SJSA1 (cell line): ENCODE measurements at regions not wholly inside any gene's neighbourhood (a gene's known extent, or its start where the extent isn't known, plus 50 kb on each side); places are given as distances from the start of the nearest gene placed in this dataset.

Experiments used
- DNase-seq, 2 experiments: peaks; one replicate each; pipeline ENCODE4 v3.0.0-alpha.2; 2015 to 2020; ENCODE audit warnings: low spot score in 2 of 2, low read depth in 1 of 2
- H3K27ac ChIP-seq: fragments of 250-450 bp; sonication (Bioruptor Pico); 2 replicates; pipeline ENCODE4 v1.5.1; 2020; ENCODE audit warnings: mild to moderate bottlenecking, moderate library complexity
- H3K27me3 ChIP-seq: fragments of 250-450 bp; sonication (Bioruptor Pico); replicated peaks from 2 replicates; pipeline ENCODE4 v1.5.1; 2020; ENCODE audit warnings: mild to moderate bottlenecking, moderate library complexity
- H3K36me3 ChIP-seq: fragments of 250-450 bp; sonication (Bioruptor Pico); 2 replicates; pipeline ENCODE4 v1.5.1; 2020; ENCODE audit warnings: mild to moderate bottlenecking
- H3K4me1 ChIP-seq: fragments of 250-450 bp; sonication (Bioruptor Pico); replicated peaks from 2 replicates; pipeline ENCODE4 v1.6.1; 2021; ENCODE audit warnings: mild to moderate bottlenecking
- H3K4me3 ChIP-seq: fragments of 250-450 bp; sonication (Bioruptor Pico); 2 replicates; pipeline ENCODE4 v1.5.1; 2020; ENCODE audit warnings: mild to moderate bottlenecking
- H3K9me3 ChIP-seq: fragments of 250-450 bp; sonication (Bioruptor Pico); replicated peaks from 2 replicates; pipeline ENCODE4 v1.5.1; 2020; ENCODE audit warnings: mild to moderate bottlenecking

DNA sequence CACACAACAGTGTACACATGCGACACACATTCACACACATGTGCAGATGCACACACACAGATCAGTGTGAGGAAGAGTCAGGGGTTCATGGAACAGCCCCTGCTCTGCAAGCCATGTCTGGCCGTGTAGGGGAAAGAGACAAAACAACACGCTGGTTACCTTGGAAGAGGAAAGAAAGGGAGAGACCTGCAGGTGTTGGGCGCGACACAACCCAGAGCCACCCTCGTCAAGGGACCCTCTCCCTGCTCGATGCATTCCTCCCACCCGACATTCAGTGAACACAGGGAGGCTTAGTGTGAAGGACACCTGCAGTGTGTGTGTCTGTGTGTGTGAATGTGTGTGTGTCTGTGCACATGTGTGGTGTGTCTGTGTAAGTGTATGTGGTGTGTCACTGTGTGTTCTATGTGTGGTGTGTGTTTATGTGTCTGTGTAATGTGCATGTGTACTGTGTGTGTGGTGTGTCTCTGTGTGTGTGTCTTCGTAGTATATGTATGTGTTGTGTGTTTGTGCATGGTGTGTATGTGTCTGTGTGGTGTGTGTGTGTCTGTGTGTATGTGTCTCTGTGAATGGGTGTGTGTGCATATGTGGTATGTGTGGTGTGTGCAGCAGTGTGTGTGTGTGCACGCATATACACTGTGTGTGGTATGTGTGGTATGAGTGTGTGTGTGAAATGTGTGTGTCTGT is 69.5 kb upstream of the PITRM1 start:
- H3K4me3 ChIP-seq: no peak overlapping the region
- H3K27me3 ChIP-seq: no peaks in the 10 kb centered on the region
- H3K27ac ChIP-seq: no peak overlapping the region
- peaks cover 11% of the 10 kb centered on the region for H3K4me1 ChIP-seq
- no peaks in the 10 kb centered on the region for H3K36me3 ChIP-seq
- DNase-seq: no peak
- no peaks in the 10 kb centered on the region for H3K9me3 ChIP-seq

DNA sequence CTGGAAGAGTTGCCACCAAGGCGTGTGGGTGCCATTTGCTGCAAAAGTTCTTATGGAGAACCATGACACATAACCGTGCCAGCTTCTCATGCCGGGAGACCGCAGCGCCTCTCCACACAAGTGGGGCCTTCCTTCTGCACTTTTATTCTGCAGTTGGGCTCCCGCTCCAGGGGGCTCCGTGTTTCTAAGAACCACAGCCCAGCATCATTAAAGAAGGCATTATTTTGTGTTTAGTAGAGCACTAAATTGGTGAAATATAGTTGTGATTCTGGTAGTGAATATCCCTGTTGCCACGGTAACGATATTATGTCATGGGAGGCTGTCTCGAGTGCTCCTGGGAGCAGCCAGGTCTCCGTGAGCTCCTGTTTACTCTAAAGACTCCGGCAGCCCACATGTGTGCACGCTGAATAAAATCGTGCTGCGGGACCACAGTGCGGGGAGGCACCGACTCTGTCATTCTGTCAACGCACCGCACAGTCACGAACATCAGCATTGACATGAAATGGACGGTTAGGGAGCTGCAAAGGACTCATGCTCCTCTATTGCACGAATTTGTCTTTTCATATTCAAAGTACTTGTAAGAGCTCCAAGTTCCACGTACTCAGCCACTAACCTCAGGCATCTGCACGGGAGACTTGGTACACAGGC is 68.8 kb upstream of the PITRM1 start:
- Histone ChIP-seq H3K4me1 (peaks cover 11% of the 10 kb centered on the region), H3K4me3 (no peak overlapping the region), H3K27me3 (no peaks in the 10 kb centered on the region), H3K27ac (no peak overlapping the region), H3K36me3 (no peaks in the 10 kb centered on the region), H3K9me3 (no peaks in the 10 kb centered on the region)
- DNase-seq: no peak

DNA sequence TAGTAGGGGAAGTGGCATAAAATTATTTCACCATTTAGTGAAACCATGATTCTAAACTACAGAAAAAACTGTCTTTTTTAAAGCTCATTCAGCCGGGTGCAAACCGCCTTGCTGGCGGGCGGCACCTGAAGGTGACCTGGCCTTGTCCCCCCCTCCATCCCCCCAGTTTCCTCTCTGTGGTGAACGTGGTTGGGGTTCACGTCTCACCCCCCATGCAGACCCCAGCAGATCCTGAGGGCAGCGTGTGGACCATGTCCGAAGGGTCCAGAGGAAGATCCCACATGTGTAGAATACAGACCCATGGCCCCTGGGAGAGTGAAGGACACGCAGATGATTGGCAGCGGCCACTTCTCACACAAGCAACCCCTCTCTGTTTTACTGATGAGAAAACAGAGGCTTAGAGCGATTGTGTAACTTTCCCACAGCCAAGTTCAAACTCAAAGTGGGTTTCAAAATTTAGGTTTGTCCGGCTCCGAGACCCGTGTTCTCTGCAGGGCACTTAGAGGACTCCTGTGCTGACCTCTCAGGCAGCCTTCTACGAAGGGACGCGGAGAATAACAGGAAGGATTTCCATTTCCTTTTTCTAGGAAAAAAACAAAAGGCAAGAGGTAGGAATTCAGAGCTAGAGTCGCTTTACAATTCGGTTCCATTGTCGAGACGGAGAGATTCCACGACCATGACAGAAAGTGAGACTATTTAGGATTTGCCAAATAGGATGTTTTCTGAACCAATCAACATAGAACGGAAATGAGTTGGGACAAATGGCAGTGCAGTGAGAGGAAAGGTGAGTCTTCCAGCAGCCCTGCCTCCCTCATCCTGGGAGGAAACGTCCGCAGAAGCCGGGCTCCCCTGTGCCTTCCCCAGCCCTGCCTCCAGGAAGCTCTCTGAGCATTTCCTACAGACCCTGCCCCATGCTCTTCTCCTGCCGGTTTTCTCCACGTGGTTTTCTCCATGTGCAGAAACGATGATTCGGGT is 67.6 kb upstream of the PITRM1 start:
- no peaks in the 10 kb centered on the region for H3K36me3 ChIP-seq
- H3K27me3 ChIP-seq: no peaks in the 10 kb centered on the region
- no peak overlapping the region for H3K4me3 ChIP-seq
- no peaks in the 10 kb centered on the region for H3K9me3 ChIP-seq
- peaks cover 11% of the 10 kb centered on the region for H3K4me1 ChIP-seq
- H3K27ac ChIP-seq: no peak overlapping the region
- no peak for DNase-seq

DNA sequence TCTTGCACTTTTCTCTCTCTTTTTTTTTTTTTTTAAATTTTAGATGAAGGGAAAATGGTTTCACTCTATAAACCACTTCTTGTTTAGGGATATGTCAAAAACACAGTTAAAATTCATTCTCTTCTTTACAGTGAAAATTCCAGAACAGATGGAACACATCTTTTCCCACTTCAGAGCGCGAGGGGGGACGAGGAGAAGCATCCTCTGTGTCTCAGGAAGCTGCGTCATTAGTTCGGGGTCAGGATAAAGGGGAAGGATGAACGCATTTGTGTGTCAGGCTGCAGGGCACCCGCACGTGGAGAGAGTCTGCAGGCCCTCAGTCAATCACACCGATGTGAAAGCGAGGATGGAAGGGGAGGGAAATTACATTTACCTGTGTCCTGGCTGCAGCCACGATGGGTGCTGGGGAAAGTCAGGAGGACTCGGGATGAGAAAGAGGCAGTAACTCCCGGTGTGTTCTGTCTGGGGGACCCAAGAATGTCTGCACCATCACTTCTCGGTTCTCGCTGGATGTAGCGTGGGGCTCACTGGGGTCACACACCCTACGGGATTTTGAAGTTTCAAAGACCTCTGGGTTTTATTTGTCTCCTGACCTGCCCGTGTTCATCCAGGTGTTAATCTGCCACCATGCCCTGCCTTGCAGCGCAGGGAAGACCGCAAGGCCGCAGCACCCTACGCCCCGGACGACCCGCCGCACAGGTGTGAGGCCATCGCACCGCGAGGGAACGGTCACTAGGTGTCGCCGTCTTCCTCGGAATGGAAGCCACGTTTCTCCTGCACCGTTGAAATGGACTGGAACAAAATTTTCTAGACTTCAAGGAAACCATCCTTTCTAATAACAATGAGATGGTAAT is 66.7 kb upstream of the PITRM1 start:
- Histone ChIP-seq H3K4me3 (no peak overlapping the region), H3K27me3 (no peaks in the 10 kb centered on the region), H3K27ac (no peak overlapping the region), H3K9me3 (no peaks in the 10 kb centered on the region), H3K36me3 (no peaks in the 10 kb centered on the region), H3K4me1 (peaks cover 11% of the 10 kb centered on the region)
- peak; percentile 59 to 72 for DNase-seq

DNA sequence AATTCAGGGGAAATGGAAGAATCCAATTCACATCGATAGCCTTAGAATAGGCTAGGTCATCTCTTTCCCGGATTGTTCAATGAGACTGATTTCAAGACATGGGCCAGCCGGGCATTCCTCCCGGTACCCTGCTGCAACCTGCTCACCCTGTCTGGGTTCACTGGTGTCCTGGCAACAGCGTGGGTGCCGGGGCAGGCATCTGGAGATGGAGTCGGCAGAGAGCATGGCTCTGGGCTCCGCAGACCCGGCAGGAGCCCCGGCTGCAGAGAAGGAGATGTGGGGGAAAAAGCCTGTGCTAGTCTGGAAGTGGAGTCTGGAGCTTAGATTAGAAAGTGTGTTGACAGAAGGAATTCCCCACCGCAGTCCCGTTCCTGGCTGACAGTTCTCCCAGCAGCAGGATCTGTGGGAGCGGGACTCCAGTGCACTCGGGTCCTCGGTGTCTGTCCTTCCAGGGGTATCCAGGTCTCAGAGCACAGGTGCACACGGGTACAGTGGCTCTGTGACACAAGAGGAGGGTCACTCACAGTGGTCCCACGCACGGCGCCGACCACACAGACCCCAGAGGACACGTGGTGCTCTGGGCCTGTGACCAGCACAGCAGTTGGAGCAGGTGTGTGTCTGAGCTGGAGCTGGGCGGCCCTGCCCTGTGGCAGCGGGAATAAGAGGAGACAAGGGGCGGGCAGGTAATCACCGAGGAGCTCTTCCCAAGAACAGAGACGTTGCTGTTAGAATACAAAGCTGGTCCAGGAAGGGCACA is 65.7 kb upstream of the PITRM1 start:
- Histone ChIP-seq H3K4me1 (peaks cover 11% of the 10 kb centered on the region), H3K9me3 (no peaks in the 10 kb centered on the region), H3K4me3 (no peak overlapping the region), H3K36me3 (no peaks in the 10 kb centered on the region), H3K27ac (no peak overlapping the region), H3K27me3 (no peaks in the 10 kb centered on the region)
- DNase-seq: no peak

DNA sequence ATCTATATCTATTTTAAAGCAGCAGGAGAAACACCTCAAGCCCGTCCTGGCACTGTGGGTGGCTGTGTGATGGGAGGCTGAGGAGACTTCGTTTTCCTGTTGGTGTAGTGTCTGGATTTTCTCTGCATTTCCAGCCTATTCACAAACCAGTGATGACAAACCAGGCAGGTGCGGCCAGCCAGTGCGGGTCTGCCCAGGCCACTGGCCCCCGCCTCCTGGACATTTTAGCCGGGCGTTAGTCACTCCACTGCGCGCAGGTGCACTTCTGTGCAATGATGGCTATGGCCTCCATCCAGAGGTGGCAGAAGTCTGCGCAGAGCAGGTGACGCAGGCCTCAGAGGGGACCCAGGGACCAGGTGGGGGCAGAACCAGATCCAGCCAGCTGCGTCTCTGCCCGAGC is 64.9 kb upstream of the PITRM1 start:
- Histone ChIP-seq H3K4me3 (no peak overlapping the region), H3K27me3 (no peaks in the 10 kb centered on the region), H3K27ac (no peak overlapping the region), H3K4me1 (peaks cover 11% of the 10 kb centered on the region), H3K36me3 (no peaks in the 10 kb centered on the region), H3K9me3 (no peaks in the 10 kb centered on the region)
- no peak for DNase-seq

DNA sequence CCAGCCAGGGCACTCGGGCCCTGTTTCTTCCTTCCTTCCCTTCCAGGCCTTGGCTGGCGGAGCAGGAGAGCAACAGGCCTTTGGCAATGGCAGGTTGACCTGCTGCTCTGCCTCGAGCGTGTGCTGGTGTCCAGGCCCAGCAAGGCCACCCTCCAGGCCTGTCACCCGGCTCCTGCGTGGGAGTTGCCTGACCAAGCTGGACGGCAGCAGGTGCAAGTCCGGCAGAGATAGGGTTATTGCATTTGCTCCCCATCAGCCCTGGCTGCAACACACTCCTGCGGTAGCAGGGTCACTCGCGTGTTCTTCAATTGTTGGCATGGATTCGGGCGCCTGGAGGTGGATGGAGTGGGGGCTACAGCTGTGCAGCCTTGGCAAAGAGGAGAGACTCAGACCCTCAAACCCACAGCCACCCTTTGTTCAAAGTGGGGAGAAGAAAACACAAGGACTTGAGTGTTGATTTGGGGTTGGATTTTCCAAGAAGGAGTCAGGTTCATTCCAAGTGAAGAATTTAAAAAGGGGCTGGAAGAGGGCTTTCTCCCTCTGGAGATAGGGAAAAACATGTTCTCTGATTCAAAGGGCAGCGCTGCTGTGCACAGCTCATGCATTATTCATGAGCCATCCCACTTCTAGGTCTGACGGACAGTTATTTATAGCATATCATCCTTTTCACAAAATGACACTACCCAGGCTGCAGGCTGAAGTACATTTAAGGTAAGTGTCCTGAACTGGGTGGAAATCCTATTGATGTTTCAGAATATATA is 64.2 kb upstream of the PITRM1 start:
- H3K36me3 ChIP-seq: no peaks in the 10 kb centered on the region
- no peaks in the 10 kb centered on the region for H3K9me3 ChIP-seq
- no peak overlapping the region for H3K4me3 ChIP-seq
- DNase-seq: no peak
- no peak overlapping the region for H3K27ac ChIP-seq
- H3K27me3 ChIP-seq: no peaks in the 10 kb centered on the region
- H3K4me1 ChIP-seq: peaks cover 11% of the 10 kb centered on the region

DNA sequence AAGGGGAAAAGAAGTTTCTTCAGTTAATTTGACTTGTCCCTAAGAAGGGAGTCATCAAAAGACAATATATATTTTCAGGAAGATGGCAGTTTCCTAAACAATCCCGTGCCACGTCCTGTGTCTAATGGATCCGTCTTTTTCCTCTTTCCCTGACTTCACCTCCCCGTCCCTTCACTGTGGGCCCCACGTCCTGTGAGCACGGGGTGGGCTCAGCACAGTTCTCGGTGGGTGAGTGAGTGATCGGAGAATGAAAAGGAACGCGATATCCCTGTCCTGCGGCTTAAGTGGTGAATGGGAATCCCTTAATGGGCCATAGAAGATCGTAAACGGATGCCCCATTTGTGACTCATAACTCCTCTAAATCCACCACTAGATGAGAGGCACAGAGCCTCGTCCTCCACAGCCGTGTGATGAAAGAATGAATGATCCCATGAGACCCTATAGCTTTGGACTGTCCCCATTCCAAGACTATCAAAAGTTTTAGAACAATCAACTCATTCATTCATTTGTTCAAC is 63.5 kb upstream of the PITRM1 start:
- no peaks in the 10 kb centered on the region for H3K27me3 ChIP-seq

DNA sequence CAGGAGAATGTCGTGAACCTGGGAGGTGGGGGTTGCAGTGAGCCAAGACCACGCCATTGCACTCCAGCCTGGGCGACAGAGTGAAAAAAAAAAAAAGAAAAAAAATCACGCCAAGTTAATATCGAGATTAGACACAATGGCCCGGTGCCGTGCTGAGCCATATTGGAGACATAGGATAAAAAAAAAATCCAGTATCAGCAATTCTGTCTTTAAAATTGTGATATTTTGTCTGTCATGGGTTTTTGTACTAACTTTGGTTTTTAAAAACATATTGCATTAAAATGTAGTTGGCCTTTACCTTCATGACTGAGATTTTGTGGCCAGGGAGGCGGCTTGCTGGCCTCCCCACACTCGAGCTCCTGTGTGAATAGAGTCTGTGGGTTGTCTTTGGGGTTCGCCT is 62.8 kb upstream of the PITRM1 start:
- no peak overlapping the region for H3K27ac ChIP-seq
- peaks cover 11% of the 10 kb centered on the region for H3K4me1 ChIP-seq
- H3K4me3 ChIP-seq: no peak overlapping the region
- DNase-seq: no peak
- no peaks in the 10 kb centered on the region for H3K27me3 ChIP-seq
- no peaks in the 10 kb centered on the region for H3K36me3 ChIP-seq
- no peaks in the 10 kb centered on the region for H3K9me3 ChIP-seq

More for the DNA sequence above, 63.5 kb upstream of the PITRM1 start:
- DNase-seq: no peak
- H3K4me3 ChIP-seq: no peak overlapping the region
- no peaks in the 10 kb centered on the region for H3K36me3 ChIP-seq
- H3K27ac ChIP-seq: no peak overlapping the region
- H3K4me1 ChIP-seq: peaks cover 11% of the 10 kb centered on the region
- H3K9me3 ChIP-seq: no peaks in the 10 kb centered on the region

DNA sequence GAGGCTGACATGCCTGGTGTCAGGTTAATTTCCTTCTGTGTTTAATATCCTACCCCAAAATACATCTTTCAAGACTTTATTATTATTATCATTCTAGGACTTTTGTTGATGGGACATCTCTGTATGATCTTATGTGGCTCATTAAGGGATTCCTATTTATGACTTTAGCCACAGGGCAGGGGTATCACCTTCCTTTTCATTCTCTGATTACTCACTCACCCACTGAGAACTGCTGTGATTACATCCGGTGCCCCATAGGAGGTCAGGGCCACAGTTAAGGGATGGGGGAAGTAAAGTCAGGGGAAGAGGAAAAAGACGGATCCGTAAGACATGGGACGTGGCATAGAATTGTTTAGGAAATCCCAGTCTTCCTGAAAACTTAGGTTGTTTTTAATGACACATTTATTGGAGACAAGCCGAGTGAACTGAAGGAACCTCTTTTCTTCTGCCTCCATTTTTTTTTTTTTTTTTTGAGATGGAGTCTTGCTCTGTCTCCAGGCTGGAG is 61.0 kb upstream of the PITRM1 start:
- Histone ChIP-seq H3K4me1 (peaks cover 4% of the 10 kb centered on the region), H3K27ac (no peak overlapping the region), H3K27me3 (no peaks in the 10 kb centered on the region), H3K36me3 (no peaks in the 10 kb centered on the region), H3K4me3 (no peak overlapping the region), H3K9me3 (no peaks in the 10 kb centered on the region)
- no peak for DNase-seq

DNA sequence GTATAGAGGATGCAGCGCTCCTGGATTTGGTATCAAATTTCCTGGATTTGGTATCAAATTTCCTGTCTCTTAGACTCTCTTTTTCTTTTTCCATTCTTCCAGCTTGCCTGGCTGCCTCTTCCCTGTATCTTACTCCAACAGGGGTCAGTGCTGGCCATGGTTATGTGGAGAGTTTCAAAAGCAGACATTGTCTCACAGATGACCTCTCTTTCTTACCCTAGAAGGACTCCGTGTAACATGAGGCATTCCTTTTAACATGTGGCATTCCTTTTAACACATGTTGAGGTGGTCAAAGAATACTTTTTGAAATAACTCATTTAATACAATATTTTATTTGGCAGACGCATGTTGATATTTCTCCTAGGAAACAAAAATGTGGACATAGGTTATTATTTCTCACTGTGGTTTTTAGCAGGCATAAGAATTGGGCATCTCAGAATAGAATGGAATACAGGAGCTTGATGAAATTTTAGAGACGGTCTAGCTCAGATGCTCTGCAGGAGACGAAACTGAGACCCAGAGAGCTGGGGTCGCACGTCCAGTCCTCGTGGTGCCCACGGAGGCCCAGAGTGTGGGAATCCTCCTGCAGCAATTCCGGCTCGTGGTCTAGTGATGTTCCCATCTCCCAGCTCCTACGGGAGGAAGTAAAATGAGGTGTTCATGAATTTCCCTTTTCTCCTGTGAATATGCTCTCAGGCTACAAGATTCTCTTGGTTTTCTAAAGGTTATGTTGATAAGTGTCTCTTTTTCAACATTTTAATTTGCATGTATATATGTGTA is 59.6 kb upstream of the PITRM1 start:
- Histone ChIP-seq H3K36me3 (no peaks in the 10 kb centered on the region), H3K27ac (no peak overlapping the region), H3K4me3 (no peak overlapping the region), H3K4me1 (peaks cover 18% of the 10 kb centered on the region), H3K27me3 (no peaks in the 10 kb centered on the region), H3K9me3 (no peaks in the 10 kb centered on the region)
- DNase-seq: no peak
